Muscle of arm (tissue), 1 donor: ENCODE measurements at regions not wholly inside any gene's neighbourhood (a gene's known extent, or its start where the extent isn't known, plus 50 kb on each side); places are given as distances from the start of the nearest gene placed in this dataset.

Experiments used
- DNase-seq: peaks from one replicate; pipeline ENCODE4 v3.0.0-alpha.2; 2013

DNA sequence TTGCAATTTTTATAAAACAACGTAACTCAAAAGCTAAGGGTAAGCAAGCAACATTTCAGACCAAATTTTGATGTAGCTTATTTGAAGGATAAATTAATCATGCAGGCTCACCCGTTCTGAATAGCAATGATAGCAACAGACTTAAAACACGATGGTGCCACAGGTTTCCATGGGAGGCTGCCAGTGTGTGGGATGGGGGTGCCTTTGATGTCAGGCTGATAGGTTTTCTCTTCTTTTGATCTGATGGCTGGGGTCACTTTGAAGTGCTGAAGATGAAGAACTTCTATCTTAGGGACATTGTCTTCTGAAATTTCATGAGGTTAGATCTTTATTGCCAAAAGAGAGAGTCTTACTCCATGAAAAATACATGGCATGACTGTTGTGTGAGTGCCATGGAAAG, 206.8 kb downstream of the LPIN1 start:
- DNase-seq = no peak

DNA sequence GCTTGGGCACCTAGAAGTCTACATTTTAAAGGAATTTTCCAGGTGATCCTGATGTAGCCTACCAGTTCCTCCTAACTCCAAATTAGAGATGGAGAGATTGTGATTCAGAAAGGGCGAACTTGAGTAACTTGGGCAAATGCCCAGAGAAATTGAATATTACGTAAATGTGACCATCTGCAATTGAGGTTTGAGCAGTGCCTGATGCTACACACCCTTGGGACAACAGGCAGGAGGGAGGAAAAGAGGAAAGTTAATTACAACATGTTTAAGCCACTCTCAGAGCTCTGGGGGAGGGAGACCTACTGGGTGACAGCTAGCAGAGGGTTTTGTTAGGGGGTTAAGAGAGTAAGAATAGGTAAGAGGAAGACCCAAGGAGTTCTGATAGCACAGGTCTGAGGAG, 208.9 kb downstream of the LPIN1 start:
- DNase-seq = no peak

DNA sequence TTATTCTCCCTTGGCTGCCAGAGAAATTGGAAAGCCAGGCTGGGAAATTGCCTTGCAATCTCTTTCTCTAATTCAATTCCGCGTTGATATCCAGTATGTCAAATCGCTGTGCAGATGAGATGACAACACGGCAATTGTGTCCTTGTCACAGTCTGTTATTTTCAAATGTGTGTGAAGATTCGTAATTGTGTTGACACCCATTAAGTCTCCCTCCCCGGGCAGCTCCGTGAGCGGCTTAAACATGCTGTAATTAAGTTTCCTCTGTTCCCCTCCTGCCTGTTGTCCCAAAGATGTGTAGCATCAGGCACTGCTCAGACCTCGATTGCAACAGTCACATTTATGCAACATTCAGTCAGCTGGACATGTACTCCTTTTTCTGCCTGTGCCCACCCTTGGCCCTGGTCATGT, 209.5 kb downstream of the LPIN1 start:
- DNase-seq = no peak

DNA sequence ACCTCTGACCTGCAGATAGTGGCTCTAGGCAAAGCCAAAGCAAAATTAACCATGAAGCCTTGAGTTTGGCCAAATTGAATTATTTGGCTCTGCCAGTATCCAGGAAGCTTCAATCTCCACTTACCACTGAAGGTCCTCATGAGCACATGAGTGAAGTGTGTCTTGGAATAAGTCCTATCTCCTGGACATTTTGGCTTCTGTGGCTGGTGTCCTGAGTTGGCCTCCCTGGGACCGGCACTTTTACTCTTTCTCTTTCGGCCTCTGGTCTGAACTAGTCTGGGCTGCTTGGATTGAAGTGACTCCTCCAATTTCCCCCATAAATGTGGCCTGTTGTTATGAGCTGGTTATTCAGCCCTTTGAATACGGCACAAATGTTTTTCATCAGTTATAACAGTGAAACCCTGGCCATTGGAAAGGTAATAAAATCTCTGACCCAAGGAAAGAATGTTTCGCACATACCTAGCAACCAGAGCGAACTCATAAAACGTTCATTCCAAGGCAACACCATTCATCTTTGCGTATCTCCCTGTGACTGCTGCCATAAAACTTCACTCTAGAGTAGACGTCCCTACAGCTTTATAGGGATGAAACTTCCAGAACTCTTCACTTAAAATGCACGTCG, 216.4 kb downstream of the LPIN1 start:
- DNase-seq = no peak

DNA sequence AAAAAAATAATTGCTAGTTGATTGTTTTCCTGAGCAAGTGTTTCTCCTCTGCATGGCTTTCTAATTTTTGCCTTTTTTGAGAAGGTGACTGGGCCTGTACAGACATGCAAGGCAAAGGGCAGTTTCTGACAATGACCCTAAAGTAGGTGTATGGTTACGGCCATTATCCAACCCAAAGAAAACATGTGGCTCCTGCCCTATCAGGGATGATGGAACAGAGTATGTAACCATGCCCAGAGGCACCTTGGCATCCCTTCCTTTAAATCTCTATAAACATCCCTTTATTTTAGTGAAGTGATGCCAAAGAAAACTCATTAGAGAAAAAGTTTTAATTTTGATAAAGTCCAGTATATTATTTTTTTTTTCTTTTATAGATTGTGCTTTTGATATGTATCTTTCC, 217.5 kb downstream of the LPIN1 start:
- no peak for DNase-seq

DNA sequence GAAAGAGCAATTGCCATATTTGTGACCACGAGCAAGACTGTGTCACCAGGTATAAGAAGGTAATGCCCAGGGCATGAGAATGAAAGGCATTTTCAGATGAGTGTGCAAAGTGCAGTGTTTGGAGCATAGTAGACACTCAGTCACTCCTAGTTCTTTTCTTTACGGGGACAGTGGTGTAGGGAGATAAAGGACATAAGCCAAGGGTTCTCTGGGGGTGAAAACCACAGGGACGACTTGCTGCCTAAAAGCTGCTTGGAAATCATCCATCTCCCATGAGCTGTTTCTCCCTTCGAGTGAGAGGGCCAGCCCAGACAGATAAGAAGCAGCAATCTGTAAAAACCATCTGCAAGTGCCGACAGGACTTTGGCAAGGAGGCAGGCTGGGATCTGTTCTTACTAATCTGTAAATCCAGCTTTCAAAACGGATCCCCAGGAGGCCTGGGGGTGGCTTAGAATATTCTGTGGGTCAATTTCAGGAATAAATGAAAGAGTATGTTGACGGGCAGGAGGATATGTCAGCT, 221.6 kb downstream of the LPIN1 start:
- DNase-seq = peak; percentile 40

DNA sequence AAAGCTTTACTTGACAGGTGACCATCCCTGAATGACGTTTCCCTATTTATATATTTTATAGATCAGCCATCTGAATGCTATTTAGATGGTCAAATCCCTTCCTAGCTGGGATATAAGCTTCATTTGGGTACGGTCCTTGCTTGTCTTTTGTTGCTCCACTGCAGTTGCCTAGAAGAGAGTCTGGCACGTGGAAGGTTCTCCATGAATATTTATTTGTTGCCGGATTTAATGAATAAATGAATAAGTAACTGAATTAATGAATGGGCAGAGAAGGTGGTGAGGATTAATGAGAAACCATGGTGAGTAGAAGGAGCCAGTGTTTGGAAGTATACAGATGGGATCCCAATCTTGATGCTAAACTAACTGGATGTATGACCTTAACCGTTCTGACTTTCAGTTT, 222.1 kb downstream of the LPIN1 start:
- no peak for DNase-seq

DNA sequence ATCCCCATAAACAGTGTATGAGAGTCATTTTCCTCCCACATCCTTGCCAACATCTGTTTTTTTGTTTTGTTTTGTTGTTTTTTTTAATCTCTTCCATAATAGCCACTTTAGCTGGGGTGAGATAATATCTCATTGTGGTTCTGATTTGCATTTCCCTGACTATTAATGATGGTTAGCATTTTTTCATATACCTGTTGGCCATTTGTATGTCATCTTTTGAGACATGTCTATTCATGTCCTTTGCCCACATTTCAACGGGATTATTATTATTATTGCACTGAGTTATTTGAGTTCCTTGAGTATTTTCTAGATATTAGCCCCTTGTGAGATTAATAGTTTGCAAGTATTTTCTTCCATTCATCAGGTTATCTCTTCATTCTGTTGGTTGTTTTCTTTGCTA, 223.3 kb downstream of the LPIN1 start:
- DNase-seq = no peak

DNA sequence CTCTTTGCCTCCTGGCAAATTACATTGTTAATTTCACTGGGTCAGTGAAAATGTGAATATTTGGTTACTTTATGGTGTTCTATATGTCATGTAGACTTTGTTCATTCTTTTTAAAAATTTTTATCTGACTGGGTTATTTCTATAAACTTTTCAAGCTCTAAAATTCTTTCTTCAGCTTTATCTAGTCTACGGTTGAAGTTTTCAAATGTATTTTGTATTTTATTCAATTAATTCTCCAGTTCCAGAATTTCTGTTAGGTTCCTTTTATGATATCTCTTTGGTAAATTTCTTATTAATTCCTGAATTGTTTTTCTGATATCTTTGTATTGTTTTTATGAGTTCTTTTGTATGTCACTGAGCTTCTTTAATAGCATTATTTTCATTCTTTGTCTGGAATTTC, 228.1 kb downstream of the LPIN1 start:
- DNase-seq = no peak

DNA sequence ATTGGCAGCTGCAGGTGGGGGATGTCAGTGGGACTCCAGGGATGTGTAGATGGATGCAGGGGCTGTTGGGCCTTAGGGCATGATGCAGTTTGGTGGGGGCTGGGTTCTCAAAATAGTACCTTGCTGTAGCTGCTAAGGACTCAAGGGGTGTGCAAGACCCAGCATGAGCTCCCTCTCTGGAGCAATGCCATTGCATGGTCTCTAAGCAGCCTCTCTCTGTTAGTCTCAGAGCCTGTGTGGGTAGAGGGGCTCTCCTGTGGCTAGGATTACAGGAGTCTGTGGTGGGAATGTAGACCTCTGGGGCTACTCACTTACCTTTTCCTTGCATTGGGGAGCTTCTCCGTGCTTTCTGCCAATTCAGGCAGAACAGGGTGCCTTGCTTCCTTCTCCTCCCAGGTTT, 228.9 kb downstream of the LPIN1 start:
- DNase-seq = no peak

DNA sequence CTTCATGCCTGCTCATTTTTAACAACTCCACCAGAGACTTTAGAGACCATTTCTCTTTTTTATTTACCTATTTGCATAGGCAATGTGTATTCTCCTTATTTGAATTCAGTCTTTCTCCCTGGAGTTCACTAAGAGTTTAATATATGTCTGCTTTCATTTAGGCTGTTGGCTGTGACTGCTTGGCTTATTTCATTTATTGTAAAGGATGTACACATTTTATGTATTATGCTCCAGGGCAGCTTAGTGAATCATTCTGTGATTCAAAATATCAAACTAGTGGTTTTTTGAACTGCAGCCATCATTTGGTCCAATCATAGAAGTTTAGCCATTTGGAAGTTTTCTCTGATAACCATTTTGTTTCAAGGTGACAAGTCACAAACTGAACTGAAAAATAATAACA, 229.6 kb downstream of the LPIN1 start:
- DNase-seq = no peak

DNA sequence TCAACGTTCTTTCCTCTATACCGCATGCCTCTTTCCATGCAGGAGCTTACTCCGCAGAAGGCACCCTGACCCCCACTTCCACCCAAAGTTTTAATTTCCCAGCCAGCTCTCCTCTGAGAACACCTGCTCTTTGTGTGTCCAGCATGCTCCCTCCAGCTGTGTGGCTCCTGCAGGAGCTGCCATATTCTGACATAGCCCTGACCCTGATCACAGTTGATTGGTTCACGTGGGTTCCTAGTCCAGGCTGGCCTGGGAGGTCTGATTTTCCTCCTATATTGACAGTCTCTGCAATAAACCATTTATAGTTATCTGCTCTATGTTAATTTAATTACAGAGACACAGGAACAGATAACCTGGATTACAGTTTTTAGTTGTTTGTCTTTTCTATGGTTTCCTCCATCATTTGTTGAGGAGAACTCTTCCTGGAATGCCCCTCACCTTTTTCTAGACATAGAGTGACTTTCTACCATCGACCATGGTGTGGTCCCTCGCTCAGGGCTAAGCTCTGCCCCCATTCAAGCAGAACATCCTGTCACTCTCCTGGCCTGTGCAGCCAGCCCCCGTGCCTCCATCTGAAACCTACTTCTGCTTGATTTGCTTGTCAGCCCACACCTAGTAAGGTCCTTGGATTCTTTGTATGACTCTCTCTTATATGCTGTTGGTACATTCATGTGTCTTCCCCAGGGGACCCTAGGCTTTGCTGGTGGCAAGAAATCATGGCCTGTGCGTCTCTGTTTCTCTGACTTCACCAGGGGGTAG, 231.5 kb downstream of the LPIN1 start:
- no peak for DNase-seq

DNA sequence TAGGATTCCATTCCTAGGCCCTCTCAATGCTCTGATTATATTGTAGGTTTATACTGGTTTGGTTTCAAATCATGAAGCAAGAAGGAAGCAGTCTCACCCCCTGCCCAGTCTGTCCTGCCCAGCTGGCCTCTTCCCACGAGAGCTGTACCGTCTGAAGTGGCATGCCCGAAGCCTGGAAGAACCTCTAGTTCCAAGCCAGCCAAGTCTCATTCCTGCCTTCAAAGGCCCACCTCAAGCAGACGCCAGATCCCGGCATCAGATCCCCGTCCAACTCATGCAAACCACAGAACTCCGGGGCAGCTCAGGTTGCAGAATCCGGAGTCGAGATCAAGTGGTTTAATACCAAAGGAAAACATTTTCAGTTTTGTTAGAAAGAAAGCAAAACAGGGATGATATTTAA, 234.4 kb downstream of the LPIN1 start:
- DNase-seq = no peak

DNA sequence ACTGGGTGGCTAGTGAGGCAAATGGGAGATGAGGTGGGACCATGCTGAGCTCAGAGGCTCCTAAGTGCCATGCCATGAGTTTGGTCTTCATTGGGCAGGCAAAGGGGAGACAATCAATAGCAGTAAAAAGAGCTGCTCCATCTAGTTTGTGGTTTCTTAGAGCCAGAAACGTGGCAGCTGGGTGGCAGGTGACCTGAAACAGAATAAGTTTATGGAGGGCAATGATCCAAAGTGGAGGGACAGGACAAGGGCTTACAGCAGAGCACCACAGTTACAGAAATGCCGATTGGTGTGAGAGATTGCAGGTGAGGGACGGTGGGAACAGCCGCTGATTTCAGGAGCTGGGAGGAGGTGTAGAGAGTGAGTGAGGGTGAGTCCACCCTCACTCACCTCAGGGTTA, 237.0 kb downstream of the LPIN1 start:
- DNase-seq = no peak

DNA sequence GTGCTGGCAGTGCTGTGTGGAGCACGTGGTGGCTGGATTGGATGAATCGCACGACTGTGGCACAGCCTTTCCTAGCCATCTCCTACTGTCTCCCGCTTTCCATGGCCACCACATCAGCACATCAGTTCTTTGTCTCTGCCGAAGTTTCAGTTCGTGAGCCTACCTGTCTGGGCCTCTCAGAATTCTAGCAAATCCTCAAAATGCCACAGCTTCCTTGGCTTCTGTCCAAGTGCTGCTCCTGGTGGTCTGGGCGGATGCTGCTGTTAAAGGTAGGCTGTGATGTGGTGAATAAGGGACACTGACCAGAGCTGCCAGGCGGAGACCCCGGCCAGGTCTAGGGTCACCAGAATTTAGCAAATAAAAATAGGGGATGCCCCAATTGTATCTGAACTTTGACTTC, 237.4 kb downstream of the LPIN1 start:
- no peak for DNase-seq

DNA sequence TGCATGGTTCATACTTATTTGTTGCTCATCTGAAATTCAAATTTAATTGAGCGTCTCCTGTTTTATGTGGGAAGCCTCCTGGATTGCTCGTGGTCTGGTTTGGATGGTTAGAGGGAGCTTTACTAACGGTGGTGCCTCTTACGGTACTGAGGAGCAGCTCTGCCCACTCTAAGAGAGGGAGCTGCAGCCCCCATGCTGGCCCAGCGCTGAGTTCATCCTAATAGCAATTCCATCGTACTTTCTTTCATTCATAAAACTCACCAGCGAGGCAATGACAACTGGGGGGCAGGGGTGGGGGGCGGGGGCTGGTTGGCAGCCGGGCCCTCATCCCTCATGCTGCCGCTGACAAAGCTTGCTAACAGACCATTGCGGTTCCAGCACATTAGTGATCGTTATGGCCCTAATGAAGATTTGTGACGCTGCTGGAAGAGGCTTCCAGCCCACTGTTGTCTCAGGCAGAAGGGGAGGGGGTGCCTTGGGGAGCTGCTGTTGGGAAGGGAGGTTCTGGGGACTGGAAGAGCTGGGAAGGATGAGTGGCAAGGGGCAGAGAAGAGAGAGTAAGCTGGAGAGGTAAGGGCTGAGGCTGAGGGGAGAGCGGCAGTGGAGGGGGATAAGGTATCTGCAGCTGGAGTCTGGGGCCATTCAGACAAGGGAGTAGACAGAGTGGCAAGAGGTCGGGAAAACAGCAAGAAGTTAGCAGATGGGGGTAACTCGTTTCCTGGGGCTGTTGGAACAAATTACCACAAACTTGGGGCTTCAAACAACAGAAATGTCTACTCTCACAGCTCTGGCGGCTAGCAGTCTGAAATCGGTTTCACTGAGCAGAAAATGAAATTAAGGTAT, 238.1 kb downstream of the LPIN1 start:
- DNase-seq = no peak

DNA sequence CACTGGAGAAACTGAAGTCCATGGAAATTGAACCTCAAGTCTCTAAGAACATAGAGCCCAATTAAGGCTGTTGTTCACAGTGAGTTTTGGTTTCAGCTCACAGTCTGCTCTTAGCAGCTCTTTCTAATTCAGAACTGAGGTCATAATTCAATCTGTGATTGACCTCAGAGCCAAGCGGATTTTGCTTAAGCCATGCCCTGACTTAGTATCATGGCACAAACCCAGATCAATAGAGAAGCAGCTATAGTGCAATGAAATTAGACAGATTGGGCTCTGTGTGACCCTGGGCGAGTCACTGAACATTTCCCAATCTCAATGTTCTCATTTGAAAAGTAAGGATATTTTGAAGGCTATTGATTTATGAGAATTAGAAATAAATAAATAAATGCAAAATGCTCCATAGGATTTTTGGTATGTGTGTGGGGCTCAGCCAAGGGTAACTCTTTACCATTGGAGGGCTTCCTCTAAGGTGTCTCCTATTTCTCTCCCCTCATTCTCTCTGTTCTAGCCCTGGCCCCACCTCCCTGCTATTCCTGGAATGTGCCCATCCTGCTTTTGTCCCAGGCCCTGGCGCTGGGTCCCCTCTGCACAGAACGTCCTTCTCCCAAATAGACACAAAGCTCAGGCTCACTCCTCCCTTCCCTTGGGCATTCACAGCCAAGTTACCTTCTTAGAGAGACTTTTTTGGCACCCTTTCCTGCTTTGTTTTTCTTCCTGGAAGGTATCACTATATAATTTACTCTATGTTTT, 239.6 kb downstream of the LPIN1 start:
- no peak for DNase-seq

DNA sequence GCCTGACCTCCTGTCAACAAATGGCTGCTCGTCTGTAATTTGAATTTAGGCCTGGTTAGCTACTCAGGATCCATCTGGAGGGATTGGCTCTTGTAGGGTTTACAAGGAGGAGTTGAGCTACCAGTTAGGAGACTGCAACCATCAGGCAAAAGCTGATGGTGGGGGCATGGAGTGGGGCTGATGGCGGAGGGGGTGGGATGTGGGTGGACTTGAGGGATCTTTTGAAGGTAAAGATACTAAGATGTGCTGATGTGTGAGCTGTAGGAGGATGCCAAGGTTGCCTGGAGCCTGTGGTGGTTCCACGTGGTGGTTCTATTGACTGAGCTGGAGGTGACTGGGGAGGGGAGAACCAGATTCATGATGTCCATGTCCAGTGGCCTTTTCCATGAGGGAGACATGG, 240.7 kb downstream of the LPIN1 start:
- DNase-seq = no peak

DNA sequence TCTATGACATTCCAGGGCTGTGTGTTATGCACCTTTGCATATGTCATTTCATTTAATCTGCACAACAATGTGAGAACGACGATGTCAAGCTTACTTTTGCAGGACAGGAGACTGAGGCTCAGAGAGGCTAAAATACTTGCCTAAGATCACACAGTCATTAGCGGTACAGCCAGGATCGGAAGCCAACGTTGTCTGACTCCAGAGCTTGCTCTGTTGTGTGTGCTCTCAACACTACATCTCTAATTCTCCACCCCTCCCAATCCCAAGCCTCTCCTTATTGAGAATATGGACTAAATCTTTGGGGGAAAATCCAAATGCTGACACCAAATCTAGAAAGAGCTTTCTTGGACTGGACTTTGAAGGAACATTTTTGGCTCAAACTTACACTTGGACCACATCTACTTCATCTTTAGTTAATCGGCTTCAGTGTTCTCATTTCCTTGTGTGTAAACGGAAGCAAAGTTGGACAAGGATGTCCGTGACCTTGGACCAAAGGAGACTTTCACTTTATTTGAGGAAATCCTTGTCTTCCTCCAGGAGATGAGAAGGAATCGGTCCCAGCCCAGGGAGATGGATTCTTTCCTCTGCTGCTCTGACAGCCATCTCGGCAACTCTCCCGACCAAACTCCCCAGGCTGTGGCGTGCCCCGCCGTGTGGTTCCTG, 242.4 kb downstream of the LPIN1 start:
- DNase-seq = peak; percentile 91

DNA sequence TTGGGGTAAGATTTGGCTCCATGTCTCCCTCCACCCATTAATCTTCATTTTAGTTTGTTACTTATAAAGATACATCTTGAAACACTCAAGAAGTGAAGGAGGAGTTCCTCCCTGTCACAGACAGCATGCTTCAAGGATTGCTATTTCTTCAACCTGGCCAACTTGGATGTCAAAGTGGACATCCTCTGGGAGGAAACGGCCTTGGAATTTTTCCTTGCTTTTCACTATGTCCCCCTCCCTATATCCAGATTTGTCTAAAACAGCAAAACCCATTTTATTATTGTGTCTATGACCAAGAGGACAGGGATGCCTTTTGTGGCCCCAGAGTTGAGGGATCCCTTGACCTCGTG, 242.9 kb downstream of the LPIN1 start:
- no peak for DNase-seq

DNA sequence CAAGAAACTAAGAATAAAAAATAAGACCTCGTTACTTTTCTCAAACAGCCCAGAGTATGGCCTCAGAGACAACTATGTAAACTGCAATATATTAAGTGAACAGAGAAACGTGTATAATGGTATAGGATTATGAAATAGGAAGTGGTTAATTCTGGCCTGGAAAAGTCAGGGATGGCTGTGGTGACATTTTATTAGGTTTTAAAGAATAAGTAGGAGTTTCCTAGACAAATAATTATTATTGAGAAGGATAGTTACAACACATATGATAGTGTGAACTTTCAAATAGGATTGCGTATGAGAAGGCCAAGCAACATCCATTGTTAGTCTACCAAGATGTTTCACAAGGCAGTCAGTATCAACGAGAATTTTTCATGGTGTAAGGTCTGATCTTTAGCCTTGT, 244.1 kb downstream of the LPIN1 start:
- no peak for DNase-seq

DNA sequence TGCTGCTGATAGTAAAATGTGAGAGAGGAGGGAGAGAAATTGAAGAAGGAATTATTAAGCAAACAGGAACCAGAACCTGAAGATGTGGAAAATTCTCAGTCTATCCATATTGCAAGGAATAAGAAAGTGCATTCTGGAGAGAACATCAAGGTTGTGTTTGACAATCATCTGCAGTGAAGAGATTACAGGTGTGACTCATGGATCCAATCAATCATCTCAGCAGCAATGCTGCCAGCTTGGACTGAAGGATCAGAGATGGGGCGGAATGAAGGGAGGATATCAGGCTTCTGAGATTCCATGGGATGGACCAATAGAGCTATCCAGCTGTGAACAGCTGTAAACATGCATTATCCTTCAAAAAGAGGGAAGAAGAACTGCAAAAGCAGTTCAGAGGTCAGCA, 247.3 kb downstream of the LPIN1 start:
- DNase-seq = no peak
